Femur (tissue), 1 donor: ENCODE measurements at regions not wholly inside any gene's neighbourhood (a gene's known extent, or its start where the extent isn't known, plus 50 kb on each side); places are given as distances from the start of the nearest gene placed in this dataset.
A peak's percentile ranks its signal among the peaks of the same experiment; 100 is the strongest.

Experiments used
- DNase-seq: peaks from one replicate; pipeline ENCODE4 v3.0.0-alpha.2; 2017

GRCh38 chr6:14709066-14709670 is 536.7 kb upstream of the JARID2 start:
- no peak for DNase-seq

- no peak for DNase-seq
Measured at GRCh38 chr6:14709900-14710299, 536.0 kb upstream of the JARID2 start.

- no peak for DNase-seq
Measured at GRCh38 chr6:14710421-14710820, 535.4 kb upstream of the JARID2 start.

- DNase-seq = no peak
Measured at GRCh38 chr6:14711056-14711703, 534.7 kb upstream of the JARID2 start.

GRCh38 chr6:14711704-14712379 is 534.0 kb upstream of the JARID2 start:
- DNase-seq = no peak

- peak; percentile 48 for DNase-seq
Measured at GRCh38 chr6:14713008-14713960, 532.6 kb upstream of the JARID2 start.

GRCh38 chr6:14713966-14714631 is 531.8 kb upstream of the JARID2 start:
- no peak for DNase-seq

GRCh38 chr6:14715076-14715475 is 530.8 kb upstream of the JARID2 start:
- no peak for DNase-seq

GRCh38 chr6:14716499-14717146 is 529.2 kb upstream of the JARID2 start:
- no peak for DNase-seq

GRCh38 chr6:14717307-14717706 is 528.6 kb upstream of the JARID2 start:
- no peak for DNase-seq

GRCh38 chr6:14718861-14719260 is 527.0 kb upstream of the JARID2 start:
- no peak for DNase-seq

GRCh38 chr6:14719270-14719669 is 526.6 kb upstream of the JARID2 start:
- no peak for DNase-seq

GRCh38 chr6:14720411-14721102 is 525.3 kb upstream of the JARID2 start:
- no peak for DNase-seq

- DNase-seq = no peak
Measured at GRCh38 chr6:14721103-14721758, 524.6 kb upstream of the JARID2 start.

GRCh38 chr6:14722001-14722562 is 523.8 kb upstream of the JARID2 start:
- DNase-seq = no peak

GRCh38 chr6:14722704-14723103 is 523.2 kb upstream of the JARID2 start:
- no peak for DNase-seq

- no peak for DNase-seq
Measured at GRCh38 chr6:14723535-14724086, 522.3 kb upstream of the JARID2 start.

- DNase-seq = no peak
Measured at GRCh38 chr6:14724549-14724948, 521.3 kb upstream of the JARID2 start.

- DNase-seq = no peak
Measured at GRCh38 chr6:14726816-14727493, 518.9 kb upstream of the JARID2 start.
